HepG2 (cell line): ENCODE measurements at regions not wholly inside any gene's neighbourhood (a gene's known extent, or its start where the extent isn't known, plus 50 kb on each side); places are given as distances from the start of the nearest gene placed in this dataset.
A peak's percentile ranks its signal among the peaks of the same experiment; 100 is the strongest.

ENCODE experiments used
- CBX2 ChIP-seq, 2 experiments: fragments of 200-600 bp in 1 of 2; sonication (generic); formaldehyde crosslinking in 1 of 2; IDR thresholded peaks; 2 replicates each; pipeline versions ENCODE4 v1.7.0 to v1.8.1; 2018 to 2022; ENCODE audit warnings: low read depth in 2 of 2, low read length in 1 of 2, mild to moderate bottlenecking in 1 of 2, missing genetic modification reagents in 1 of 2
- FOSL1 ChIP-seq: sonication (generic); formaldehyde crosslinking; IDR thresholded peaks from 2 replicates; pipeline ENCODE4 v1.9.0; 2021; ENCODE audit warnings: missing genetic modification reagents, borderline replicate concordance
- FOXC1 ChIP-seq: sonication (generic); formaldehyde crosslinking; IDR thresholded peaks from 2 replicates; pipeline ENCODE4 v1.8.0; 2022; ENCODE audit warnings: mild to moderate bottlenecking, missing genetic modification reagents, borderline replicate concordance
- GFI1 ChIP-seq: sonication (generic); formaldehyde crosslinking; IDR thresholded peaks from 2 replicates; pipeline ENCODE4 v1.5.0; 2020; ENCODE audit warnings: missing genetic modification reagents, mild to moderate bottlenecking, borderline replicate concordance
- HNRNPL ChIP-seq: fragments of 200-400 bp; formaldehyde crosslinking; IDR thresholded peaks from 2 replicates; pipeline ENCODE4 v1.6.1; 2017; ENCODE audit warnings: mild to moderate bottlenecking, low read depth, low read length
- JARID2 ChIP-seq: sonication (generic); formaldehyde crosslinking; IDR thresholded peaks from 2 replicates; pipeline ENCODE4 v1.8.1; 2023; ENCODE audit warnings: missing genetic modification reagents, inconsistent platforms; ENCODE audit not compliant: insufficient replicate concordance
- NFKBIZ ChIP-seq: IDR thresholded peaks from 2 replicates; pipeline ENCODE4 v1.6.1; 2018; ENCODE audit warnings: missing genetic modification reagents, missing compliant biosample characterization
- SOX13 ChIP-seq, 3 experiments: fragments of 450-650 bp in 1 of 3; sonication (generic) in 1 of 3; formaldehyde crosslinking in 1 of 3; IDR thresholded peaks in 2 of 3; conservative IDR thresholded peaks in 1 of 3; 2 replicates each; pipeline versions ENCODE4 v1.5.0 to v1.6.1; 2016 to 2020; ENCODE audit warnings: antibody characterized with exemption in 1 of 3, mild to moderate bottlenecking in 1 of 3, missing compliant biosample characterization in 1 of 3, missing genetic modification reagents in 1 of 3, moderate library complexity in 1 of 3
- SP2 ChIP-seq: sonication (generic); formaldehyde crosslinking; IDR thresholded peaks from 2 replicates; pipeline ENCODE4 v1.5.1; 2020; ENCODE audit warnings: mild to moderate bottlenecking, missing genetic modification reagents
- TAF1 ChIP-seq: sonication (generic); formaldehyde crosslinking; IDR thresholded peaks from 2 replicates; pipeline ENCODE4 v1.4.0; 2020; ENCODE audit warnings: missing genetic modification reagents
- TERF1 ChIP-seq: sonication (generic); formaldehyde crosslinking; IDR thresholded peaks from 2 replicates; pipeline ENCODE4 v1.8.0; 2022; ENCODE audit warnings: mild to moderate bottlenecking, missing genetic modification reagents, moderate library complexity
- ZNF383 ChIP-seq: sonication (generic); formaldehyde crosslinking; IDR thresholded peaks from 2 replicates; pipeline ENCODE4 v1.4.0; 2020; ENCODE audit warnings: missing genetic modification reagents, mild to moderate bottlenecking, borderline replicate concordance
- ZNF724P ChIP-seq: sonication (generic); formaldehyde crosslinking; IDR thresholded peaks from 2 replicates; pipeline ENCODE4 v1.8.0; 2022; ENCODE audit warnings: missing genetic modification reagents, borderline replicate concordance
- ZNF746 ChIP-seq: sonication (generic); formaldehyde crosslinking; IDR thresholded peaks from 2 replicates; pipeline ENCODE4 v1.8.0; 2022; ENCODE audit warnings: mild to moderate bottlenecking, missing genetic modification reagents
- TF ChIP-seq, protein P1 (sequence below): fragments of 450-650 bp; IDR thresholded peaks from 2 replicates; pipeline ENCODE4 v1.6.1; 2017; ENCODE audit warnings: mild to moderate bottlenecking
- TF ChIP-seq, protein P2 (sequence below): sonication (generic); formaldehyde crosslinking; IDR thresholded peaks from 2 replicates; pipeline ENCODE4 v1.4.0; 2020; ENCODE audit warnings: missing genetic modification reagents, mild to moderate bottlenecking, borderline replicate concordance
- TF ChIP-seq, protein P3 (sequence below): sonication (generic); formaldehyde crosslinking; IDR thresholded peaks from 2 replicates; pipeline ENCODE4 v1.5.0; 2020; ENCODE audit warnings: missing genetic modification reagents
- TF ChIP-seq, protein P4 (sequence below): sonication (generic); formaldehyde crosslinking; IDR thresholded peaks from 2 replicates; pipeline ENCODE4 v1.5.0; 2020; ENCODE audit warnings: mild to moderate bottlenecking, missing genetic modification reagents

- TF ChIP-seq, protein P1, sequence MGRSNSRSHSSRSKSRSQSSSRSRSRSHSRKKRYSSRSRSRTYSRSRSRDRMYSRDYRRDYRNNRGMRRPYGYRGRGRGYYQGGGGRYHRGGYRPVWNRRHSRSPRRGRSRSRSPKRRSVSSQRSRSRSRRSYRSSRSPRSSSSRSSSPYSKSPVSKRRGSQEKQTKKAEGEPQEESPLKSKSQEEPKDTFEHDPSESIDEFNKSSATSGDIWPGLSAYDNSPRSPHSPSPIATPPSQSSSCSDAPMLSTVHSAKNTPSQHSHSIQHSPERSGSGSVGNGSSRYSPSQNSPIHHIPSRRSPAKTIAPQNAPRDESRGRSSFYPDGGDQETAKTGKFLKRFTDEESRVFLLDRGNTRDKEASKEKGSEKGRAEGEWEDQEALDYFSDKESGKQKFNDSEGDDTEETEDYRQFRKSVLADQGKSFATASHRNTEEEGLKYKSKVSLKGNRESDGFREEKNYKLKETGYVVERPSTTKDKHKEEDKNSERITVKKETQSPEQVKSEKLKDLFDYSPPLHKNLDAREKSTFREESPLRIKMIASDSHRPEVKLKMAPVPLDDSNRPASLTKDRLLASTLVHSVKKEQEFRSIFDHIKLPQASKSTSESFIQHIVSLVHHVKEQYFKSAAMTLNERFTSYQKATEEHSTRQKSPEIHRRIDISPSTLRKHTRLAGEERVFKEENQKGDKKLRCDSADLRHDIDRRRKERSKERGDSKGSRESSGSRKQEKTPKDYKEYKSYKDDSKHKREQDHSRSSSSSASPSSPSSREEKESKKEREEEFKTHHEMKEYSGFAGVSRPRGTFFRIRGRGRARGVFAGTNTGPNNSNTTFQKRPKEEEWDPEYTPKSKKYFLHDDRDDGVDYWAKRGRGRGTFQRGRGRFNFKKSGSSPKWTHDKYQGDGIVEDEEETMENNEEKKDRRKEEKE, result no peak
- TF ChIP-seq GFI1 (CRISPR knock-in tag) (0 out of 2 replicates have a peak, but pooled peaks have one; percentile 7), HNRNPL (no peak), NFKBIZ (no peak), SP2 (CRISPR knock-in tag) (no peak), ZNF746 (CRISPR knock-in tag) (no peak), FOSL1 (CRISPR knock-in tag) (no peak), ZNF383 (CRISPR knock-in tag) (no peak), JARID2 (no peak), TERF1 (no peak), ZNF724P (CRISPR knock-in tag) (no peak), TAF1 (no peak), FOXC1 (no peak), CBX2 (IDR thresholded peaks at IDR 0.05; ENCODE audit: low read depth, low read length) (no peak), CBX2 (CRISPR knock-in tag; IDR thresholded peaks at IDR 0.05; ENCODE audit: low read depth) (no peak), SOX13 (IDR thresholded peaks at IDR 0.05) (no peak), SOX13 (CRISPR knock-in tag; conservative IDR thresholded peaks at IDR 0.05 in 1 of 2, IDR thresholded peaks at IDR 0.05 in 1 of 2) (peak in 1 of 2 experiments; percentile 86; a peak in 2 of 4 replicates)
- TF ChIP-seq, protein P2, sequence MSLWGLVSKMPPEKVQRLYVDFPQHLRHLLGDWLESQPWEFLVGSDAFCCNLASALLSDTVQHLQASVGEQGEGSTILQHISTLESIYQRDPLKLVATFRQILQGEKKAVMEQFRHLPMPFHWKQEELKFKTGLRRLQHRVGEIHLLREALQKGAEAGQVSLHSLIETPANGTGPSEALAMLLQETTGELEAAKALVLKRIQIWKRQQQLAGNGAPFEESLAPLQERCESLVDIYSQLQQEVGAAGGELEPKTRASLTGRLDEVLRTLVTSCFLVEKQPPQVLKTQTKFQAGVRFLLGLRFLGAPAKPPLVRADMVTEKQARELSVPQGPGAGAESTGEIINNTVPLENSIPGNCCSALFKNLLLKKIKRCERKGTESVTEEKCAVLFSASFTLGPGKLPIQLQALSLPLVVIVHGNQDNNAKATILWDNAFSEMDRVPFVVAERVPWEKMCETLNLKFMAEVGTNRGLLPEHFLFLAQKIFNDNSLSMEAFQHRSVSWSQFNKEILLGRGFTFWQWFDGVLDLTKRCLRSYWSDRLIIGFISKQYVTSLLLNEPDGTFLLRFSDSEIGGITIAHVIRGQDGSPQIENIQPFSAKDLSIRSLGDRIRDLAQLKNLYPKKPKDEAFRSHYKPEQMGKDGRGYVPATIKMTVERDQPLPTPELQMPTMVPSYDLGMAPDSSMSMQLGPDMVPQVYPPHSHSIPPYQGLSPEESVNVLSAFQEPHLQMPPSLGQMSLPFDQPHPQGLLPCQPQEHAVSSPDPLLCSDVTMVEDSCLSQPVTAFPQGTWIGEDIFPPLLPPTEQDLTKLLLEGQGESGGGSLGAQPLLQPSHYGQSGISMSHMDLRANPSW (CRISPR knock-in tag), result no peak
- TF ChIP-seq, protein P3, sequence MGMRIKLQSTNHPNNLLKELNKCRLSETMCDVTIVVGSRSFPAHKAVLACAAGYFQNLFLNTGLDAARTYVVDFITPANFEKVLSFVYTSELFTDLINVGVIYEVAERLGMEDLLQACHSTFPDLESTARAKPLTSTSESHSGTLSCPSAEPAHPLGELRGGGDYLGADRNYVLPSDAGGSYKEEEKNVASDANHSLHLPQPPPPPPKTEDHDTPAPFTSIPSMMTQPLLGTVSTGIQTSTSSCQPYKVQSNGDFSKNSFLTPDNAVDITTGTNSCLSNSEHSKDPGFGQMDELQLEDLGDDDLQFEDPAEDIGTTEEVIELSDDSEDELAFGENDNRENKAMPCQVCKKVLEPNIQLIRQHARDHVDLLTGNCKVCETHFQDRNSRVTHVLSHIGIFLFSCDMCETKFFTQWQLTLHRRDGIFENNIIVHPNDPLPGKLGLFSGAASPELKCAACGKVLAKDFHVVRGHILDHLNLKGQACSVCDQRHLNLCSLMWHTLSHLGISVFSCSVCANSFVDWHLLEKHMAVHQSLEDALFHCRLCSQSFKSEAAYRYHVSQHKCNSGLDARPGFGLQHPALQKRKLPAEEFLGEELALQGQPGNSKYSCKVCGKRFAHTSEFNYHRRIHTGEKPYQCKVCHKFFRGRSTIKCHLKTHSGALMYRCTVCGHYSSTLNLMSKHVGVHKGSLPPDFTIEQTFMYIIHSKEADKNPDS (CRISPR knock-in tag), result no peak
- TF ChIP-seq, protein P4, sequence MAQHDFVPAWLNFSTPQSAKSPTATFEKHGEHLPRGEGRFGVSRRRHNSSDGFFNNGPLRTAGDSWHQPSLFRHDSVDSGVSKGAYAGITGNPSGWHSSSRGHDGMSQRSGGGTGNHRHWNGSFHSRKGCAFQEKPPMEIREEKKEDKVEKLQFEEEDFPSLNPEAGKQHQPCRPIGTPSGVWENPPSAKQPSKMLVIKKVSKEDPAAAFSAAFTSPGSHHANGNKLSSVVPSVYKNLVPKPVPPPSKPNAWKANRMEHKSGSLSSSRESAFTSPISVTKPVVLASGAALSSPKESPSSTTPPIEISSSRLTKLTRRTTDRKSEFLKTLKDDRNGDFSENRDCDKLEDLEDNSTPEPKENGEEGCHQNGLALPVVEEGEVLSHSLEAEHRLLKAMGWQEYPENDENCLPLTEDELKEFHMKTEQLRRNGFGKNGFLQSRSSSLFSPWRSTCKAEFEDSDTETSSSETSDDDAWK (CRISPR knock-in tag), result no peak
Measured at GRCh38 chr6:81380718-81381338, 371.7 kb downstream of the TENT5A start (continued).
